Activated CD8-positive, alpha-beta memory T cell treated with anti-CD3 and anti-CD28 coated beads for 24 hours (primary cell): ENCODE measurements at regions not wholly inside any gene's neighbourhood (a gene's known extent, or its start where the extent isn't known, plus 50 kb on each side); places are given as distances from the start of the nearest gene placed in this dataset.
"Not testable (repeated sequence)": the region's sequence is repeated elsewhere in the genome, so short reads cannot be mapped to it uniquely, and the experiment has no call there.

Experiments used
- DNase-seq: peaks from one replicate; pipeline ENCODE4 v3.0.0-alpha.2; 2020

DNA sequence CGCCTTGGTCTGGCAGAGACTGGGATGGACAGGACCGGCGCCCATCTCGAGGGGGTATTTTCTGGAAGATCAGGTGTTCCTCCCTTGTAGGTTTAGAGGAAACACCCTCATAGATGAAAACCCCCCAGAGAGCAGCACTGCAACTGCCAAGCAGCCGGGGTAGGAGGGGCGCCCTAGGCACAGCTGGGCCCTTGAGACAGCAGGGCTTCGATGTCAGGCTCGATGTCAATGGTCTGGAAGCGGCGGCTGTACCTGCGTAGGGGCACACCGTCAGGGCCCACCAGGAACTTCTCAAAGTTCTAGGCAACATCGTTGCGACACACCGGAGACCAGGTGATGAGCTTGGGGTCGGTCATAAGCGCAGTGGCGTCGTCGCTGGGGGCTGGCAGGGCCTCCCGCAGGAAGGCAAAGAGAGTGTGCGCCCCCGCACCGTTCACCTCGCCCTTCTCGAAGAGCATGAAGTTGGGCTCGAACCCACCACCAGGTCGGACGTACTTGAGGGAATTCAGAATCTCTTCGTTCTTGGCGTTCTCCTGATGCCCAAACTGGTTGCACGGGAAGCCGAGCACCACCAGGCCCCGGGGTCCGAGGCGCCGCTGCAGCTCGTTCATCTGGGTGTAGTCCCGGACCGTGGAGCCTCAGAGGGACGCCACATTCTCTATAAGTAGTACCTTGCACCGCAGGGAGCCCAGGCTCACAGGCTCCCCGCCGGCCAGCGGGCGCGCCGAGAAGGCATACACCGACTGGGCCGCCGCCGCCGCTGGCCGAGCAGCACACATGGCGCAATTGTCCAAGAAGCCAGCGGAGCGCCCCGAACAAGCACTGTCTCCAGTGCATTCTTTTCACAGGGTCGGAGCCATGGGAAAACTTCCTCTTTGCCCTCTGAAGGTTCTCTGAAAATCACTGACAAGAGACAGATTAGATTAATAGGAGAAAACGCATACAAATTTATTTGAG lies 59.0 kb upstream of the ATXN3L start:
- not testable (repeated sequence) for DNase-seq

DNA sequence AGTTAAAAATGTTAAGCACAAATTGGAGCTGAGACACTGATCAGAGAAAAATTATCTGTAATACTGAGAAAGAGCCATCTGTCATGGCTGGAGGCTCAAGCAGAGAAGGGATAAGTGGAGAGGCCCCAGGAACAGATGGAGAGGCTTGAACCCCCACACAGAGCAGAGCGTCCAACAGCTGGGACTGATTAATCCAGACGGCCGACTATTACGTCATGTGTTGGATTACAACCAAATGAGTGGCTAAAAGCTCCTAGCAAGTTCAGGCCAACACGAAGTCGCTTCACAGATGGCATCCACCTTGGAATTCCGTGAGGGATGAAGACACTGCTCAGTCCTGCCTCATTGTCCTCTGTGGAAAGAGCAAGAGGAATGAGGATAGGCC lies 57.7 kb upstream of the ATXN3L start:
- DNase-seq, result no peak

DNA sequence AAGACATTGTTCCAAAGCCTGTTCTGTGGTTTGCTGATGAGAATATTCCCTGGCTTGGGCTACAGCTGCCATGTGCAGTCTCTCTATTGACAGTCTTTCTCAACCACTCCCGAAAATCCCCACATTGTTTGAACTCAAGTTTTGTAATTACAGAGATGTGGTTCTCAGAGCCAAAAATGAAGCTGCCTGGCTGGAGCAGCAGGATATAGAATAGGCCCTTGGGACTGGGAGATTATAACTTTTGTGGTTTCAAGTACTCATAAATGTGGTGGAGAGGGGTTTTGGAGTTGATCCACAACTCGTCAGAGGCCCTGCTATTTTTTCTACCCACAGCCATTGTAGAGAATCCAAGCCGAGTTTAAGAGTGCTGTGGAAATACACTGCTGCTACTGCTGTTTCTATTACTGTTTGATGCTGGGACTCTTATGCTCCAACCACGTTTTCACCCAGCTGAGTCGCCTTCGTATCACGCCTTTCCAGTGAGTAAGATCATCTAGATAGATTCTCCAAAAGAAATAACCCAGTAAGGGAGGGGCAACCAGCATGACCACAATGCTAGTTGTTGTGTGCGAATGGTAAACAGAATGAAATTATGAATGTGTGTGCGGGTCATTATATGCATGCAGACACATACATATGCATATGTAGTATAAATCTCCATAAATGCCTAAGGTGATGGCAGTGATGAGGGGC lies 57.1 kb upstream of the ATXN3L start:
- DNase-seq, result no peak

DNA sequence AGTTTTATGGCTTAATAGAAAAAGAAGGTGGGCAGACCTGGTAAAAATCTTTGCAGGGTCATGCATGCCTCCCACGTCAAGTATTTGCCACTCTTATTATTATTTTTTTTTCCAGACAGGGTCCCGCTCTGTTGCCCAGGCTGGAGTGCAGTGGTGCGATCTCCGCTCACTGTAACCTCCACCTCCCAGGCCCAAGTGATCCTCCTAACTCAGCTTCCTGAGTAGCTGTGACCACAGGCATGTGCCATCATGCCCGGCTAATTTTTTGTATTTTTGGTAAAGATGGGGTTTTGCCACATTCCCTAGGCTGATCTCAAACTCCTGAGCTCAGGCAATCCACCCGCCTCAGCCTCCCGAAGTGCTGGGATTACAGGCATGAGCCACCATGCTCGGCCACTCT lies 55.7 kb upstream of the ATXN3L start:
- not testable (repeated sequence) for DNase-seq

DNA sequence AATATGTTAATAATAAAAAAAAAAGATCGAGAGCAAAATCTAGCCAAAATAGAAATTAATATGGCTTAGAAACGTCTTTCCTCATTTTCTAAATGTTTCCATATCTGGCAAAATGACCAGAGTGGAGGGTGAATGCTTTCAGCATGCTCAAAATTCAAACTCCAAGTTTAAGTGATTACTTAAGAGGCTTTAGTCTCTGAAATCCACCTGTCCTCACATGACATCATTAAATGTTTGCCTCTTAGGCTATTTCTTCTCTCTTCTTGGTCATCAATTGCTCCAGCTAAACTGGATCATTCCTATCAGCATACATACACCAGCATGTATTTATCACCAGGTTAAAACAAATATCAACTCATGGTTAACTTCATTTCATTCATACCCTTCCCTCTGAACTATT lies 54.5 kb upstream of the ATXN3L start:
- no peak for DNase-seq

DNA sequence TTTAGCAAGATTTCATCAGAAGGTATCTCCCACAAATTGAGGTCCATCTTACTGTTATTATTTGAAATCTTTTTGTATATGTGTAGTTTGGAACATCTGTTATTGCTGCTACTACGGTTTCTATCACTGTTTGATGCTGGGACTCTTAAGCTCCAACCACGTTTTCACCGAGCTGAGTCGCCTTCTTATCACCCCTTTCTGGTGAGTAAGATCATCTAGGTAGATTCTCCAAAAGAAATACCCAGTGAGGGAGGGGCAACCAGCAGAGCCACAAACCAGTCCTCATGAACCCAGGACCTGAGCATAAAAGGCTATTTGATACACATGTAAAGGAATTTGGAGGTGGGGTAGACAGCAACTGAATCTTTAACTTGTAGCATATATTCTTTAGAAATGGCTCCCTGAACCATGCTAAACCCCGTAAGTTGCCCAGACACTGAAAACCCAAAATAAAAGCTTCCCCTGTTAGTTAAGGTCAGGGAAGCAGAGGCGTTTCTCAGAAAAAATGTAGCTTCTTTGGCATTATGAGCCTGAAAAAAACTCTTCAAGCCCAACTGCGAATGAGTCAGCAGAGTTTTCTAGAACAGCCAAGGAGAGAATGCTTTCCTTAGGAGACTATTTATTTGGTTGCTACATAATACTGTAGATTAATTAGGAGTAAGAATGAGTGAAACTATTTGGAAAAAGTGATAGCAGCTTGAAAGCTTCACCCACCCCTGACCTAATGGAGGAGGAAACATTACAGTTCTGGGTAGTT lies 53.8 kb upstream of the ATXN3L start:
- no peak for DNase-seq

DNA sequence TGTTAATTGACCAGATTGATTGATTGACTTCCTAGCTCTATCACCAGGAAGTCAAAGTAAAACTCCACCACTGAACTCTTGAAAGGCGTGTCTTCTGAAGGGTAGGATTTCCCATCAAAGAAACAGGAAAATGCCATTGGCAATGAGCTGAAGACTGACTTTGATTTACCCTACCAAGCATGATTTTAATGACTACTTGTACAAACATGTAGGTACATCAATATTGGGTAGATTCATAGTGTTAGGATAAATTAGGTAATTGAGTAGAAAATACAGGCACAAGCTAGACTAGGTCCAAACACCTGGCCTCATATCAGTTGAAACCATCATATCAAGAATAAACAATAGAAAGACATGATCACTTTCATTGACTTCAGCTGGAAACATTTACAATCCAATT lies 53.2 kb upstream of the ATXN3L start:
- DNase-seq, result no peak

DNA sequence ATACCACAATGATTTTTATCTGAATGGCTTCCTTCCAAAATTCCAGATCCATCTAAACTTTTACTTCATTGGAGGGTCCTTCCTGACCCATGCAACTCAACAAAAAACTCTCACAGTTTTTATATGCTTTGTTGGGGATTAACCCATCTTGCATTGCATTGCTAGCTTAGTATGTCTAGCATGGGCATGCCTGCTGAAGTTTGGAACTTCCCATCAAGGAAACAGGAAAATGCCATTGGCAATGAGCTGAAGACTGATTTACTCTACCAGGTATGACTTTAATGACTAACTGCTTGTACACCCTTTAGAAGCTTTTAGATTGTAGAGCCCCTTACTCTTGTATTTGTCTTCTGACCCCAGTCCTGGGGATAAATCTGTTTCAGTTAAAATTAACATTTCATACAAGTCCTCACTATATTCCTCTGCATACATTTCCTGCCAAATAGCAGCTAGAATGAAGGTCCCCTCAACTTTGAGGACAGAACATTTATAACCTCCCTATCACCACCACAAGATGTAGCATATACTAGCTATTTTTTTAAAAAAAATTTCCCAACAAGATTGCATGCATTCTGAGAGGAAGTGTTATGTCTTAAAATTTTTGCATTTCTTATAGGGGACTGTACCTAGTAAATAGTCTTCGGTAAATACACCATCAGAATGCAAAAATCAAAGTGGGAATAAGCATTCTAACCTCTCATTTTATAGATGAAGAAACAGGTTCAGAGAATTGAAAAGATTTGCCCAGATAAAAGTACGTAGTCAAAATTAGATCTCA lies 52.5 kb upstream of the ATXN3L start:
- DNase-seq, result no peak

DNA sequence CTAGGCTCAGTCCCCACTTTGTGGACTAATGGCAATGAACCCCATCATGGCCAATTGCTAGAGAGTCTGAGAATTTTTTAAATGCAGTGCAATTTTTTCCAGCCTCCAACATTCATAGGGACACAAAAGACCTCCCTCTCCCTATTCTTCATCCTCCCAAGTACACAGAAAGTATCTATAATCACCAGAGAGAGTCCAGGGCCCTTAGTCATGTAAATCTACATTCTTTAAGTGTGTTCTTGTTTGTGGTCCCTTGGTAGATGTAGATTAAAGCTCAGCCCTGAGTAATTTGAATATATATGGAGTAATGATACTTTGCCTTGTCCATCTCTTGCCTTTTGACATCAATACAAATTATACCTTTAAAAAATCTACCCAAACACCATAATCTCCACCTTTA lies 51.3 kb upstream of the ATXN3L start:
- no peak for DNase-seq

DNA sequence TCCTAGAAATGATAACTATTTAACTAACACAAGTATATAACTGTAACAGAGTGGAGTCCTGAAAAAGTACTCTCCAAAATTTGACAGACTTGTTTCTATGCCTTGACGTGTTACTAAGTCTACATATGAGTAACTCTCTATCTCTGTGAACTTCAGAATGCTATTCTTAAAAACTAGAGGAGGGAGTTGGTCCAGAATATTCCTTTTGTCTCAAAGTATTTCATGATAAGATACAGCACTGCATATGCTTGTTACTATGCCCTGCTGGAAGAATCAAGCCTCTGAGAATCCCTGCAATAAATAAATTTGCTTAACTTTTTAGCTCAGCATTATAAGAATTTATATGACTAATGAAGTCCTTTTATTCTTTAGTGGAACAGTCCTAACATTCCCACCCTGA lies 50.9 kb upstream of the ATXN3L start:
- DNase-seq, result no peak
